ENCODE measurements at regions not wholly inside any gene's neighbourhood (a gene's known extent, or its start where the extent isn't known, plus 50 kb on each side); places are given as distances from the start of the nearest gene placed in this dataset.

DNA sequence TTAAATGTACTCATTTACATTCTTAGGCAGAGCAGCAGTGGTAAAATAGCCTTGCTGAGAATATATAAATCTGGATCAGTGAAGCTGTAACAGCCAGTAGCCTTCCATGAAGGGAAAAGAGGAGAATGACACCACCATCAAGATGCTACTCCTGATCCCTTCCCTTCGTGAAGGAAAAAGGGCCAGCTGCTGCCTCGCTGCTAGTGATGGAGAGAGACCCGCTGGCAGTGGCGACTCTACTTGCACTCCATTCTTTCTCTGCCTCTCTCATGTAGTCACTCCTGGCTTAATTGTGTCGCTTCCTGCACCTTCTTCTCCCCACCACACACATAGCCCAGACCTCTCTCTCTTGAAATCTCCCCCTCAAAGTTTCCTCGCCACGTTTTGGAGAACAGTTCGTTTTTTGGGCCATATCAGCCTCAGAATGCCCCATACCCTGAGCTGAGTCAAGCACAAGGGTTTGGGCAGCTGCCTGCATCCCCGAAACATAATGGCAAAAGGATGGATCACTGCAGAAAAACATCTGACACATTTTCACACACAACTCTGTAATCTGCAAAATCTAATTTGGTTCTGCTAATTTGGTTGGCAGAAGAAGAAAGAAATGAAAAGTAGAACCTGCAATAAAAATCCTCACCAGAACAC lies 460.3 kb upstream of the IL12A start:
- TF ChIP-seq POLR2A (IDR thresholded peaks at IDR 0.05): no peak
- TF ChIP-seq EP300 (IDR thresholded peaks at IDR 0.05): no peak
- no peak for TF ChIP-seq POLR2AphosphoS5 (IDR thresholded peaks at IDR 0.05)
